BE2C (cell line): ENCODE measurements at regions not wholly inside any gene's neighbourhood (a gene's known extent, or its start where the extent isn't known, plus 50 kb on each side); places are given as distances from the start of the nearest gene placed in this dataset.
"Not testable (repeated sequence)": the region's sequence is repeated elsewhere in the genome, so short reads cannot be mapped to it uniquely, and the experiment has no call there.

Source experiments
- DNase-seq: peaks from one replicate; pipeline ENCODE4 v3.0.0-alpha.2; 2020
- H3K27me3 ChIP-seq: fragments of 250-450 bp; sonication (Bioruptor Pico); 2 replicates; pipeline ENCODE4 v1.5.1; 2020; ENCODE audit warnings: mild to moderate bottlenecking
- H3K36me3 ChIP-seq: fragments of 250-450 bp; sonication (Bioruptor Pico); 2 replicates; pipeline ENCODE4 v1.5.1; 2020; ENCODE audit warnings: mild to moderate bottlenecking
- H3K4me1 ChIP-seq: fragments of 250-450 bp; sonication (Bioruptor Pico); 2 replicates; pipeline ENCODE4 v1.5.1; 2020
- H3K4me3 ChIP-seq: 2 replicates; pipeline ENCODE4 v1.5.1; 2011; ENCODE audit warnings: low read depth, low read length
- H3K9me3 ChIP-seq: fragments of 250-450 bp; sonication (Bioruptor Pico); 2 replicates; pipeline ENCODE4 v1.5.1; 2020
- CTCF ChIP-seq: IDR thresholded peaks from 2 replicates; pipeline ENCODE4 v1.5.1; 2012; ENCODE audit warnings: mild to moderate bottlenecking, low read depth, low read length

GRCh38 chr13:22937241-22937640 lies 243.5 kb upstream of the SGCG start:
- Histone ChIP-seq H3K27me3 (no peaks in the 10 kb centered on the region), H3K36me3 (no peaks in the 10 kb centered on the region), H3K4me3 (no peak overlapping the region), H3K9me3 (no peaks in the 10 kb centered on the region), H3K4me1 (no peaks in the 10 kb centered on the region)
- no peak for DNase-seq
- TF ChIP-seq CTCF: no peak

- Histone ChIP-seq H3K9me3 (no peaks in the 10 kb centered on the region), H3K4me3 (no peak overlapping the region), H3K27me3 (no peaks in the 10 kb centered on the region), H3K36me3 (no peaks in the 10 kb centered on the region), H3K4me1 (no peaks in the 10 kb centered on the region)
- TF ChIP-seq CTCF: no peak
- DNase-seq: no peak
Measured at GRCh38 chr13:22937953-22938352, 242.8 kb upstream of the SGCG start.

- Histone ChIP-seq H3K4me3 (no peak overlapping the region), H3K4me1 (no peaks in the 10 kb centered on the region), H3K27me3 (no peaks in the 10 kb centered on the region), H3K9me3 (no peaks in the 10 kb centered on the region), H3K36me3 (no peaks in the 10 kb centered on the region)
- no peak for TF ChIP-seq CTCF
- no peak for DNase-seq
Measured at GRCh38 chr13:22938576-22938975, 242.2 kb upstream of the SGCG start.

GRCh38 chr13:22939157-22939556 lies 241.6 kb upstream of the SGCG start:
- TF ChIP-seq CTCF: no peak
- Histone ChIP-seq H3K4me1 (no peaks in the 10 kb centered on the region), H3K4me3 (no peak overlapping the region), H3K27me3 (no peaks in the 10 kb centered on the region), H3K36me3 (no peaks in the 10 kb centered on the region), H3K9me3 (no peaks in the 10 kb centered on the region)
- DNase-seq: no peak

- no peak for TF ChIP-seq CTCF
- H3K9me3 ChIP-seq: no peaks in the 10 kb centered on the region
Measured at GRCh38 chr13:22940090-22940710, 240.6 kb upstream of the SGCG start.

GRCh38 chr13:22940736-22941135 lies 240.0 kb upstream of the SGCG start:
- no peaks in the 10 kb centered on the region for H3K36me3 ChIP-seq
- DNase-seq: no peak
- no peaks in the 10 kb centered on the region for H3K4me1 ChIP-seq
- H3K4me3 ChIP-seq: no peak overlapping the region
- TF ChIP-seq CTCF: no peak
- H3K9me3 ChIP-seq: no peaks in the 10 kb centered on the region
- no peaks in the 10 kb centered on the region for H3K27me3 ChIP-seq

More at GRCh38 chr13:22940090-22940710, 240.6 kb upstream of the SGCG start:
- Histone ChIP-seq H3K4me3 (no peak overlapping the region), H3K4me1 (no peaks in the 10 kb centered on the region), H3K36me3 (no peaks in the 10 kb centered on the region), H3K27me3 (no peaks in the 10 kb centered on the region)
- no peak for DNase-seq

GRCh38 chr13:22941495-22941894 lies 239.3 kb upstream of the SGCG start:
- not testable (repeated sequence) for DNase-seq, H3K27me3 ChIP-seq

GRCh38 chr13:22942831-22943230 lies 237.9 kb upstream of the SGCG start:
- H3K27me3 ChIP-seq, H3K4me3 ChIP-seq, H3K9me3 ChIP-seq, DNase-seq, H3K4me1 ChIP-seq, H3K36me3 ChIP-seq: not testable (repeated sequence)

More at GRCh38 chr13:22941495-22941894, 239.3 kb upstream of the SGCG start:
- not testable (repeated sequence) for H3K36me3 ChIP-seq, H3K4me1 ChIP-seq, H3K9me3 ChIP-seq, H3K4me3 ChIP-seq
